SK-N-SH (cell line): ENCODE measurements at regions not wholly inside any gene's neighbourhood (a gene's known extent, or its start where the extent isn't known, plus 50 kb on each side); places are given as distances from the start of the nearest gene placed in this dataset.

Experiments
- CTCF ChIP-seq: fragments of 200-600 bp; sonication (generic); IDR thresholded peaks from 2 replicates; pipeline ENCODE4 v1.6.1; 2017; ENCODE audit warnings: antibody characterized with exemption, mild to moderate bottlenecking, moderate library complexity
- EZH2phosphoT487 ChIP-seq: fragments of 200-600 bp; sonication (generic); IDR thresholded peaks from 2 replicates; pipeline ENCODE4 v1.6.1; 2017; ENCODE audit warnings: low read depth, mixed run types, mild to moderate bottlenecking, antibody characterized with exemption, moderate library complexity, borderline replicate concordance
- FOXJ3 ChIP-seq: sonication (generic); formaldehyde crosslinking; IDR thresholded peaks from 2 replicates; pipeline ENCODE4 v1.5.1; 2020; ENCODE audit warnings: mild to moderate bottlenecking, missing genetic modification reagents
- RFX5 ChIP-seq: IDR thresholded peaks from 2 replicates; pipeline ENCODE4 v1.6.1; 2012; ENCODE audit warnings: mild to moderate bottlenecking, improper control_type of control experiment, low read length
- YY1 ChIP-seq: IDR thresholded peaks from 2 replicates; pipeline ENCODE4 v1.4.0; 2012; ENCODE audit warnings: low read depth, mild to moderate bottlenecking

DNA sequence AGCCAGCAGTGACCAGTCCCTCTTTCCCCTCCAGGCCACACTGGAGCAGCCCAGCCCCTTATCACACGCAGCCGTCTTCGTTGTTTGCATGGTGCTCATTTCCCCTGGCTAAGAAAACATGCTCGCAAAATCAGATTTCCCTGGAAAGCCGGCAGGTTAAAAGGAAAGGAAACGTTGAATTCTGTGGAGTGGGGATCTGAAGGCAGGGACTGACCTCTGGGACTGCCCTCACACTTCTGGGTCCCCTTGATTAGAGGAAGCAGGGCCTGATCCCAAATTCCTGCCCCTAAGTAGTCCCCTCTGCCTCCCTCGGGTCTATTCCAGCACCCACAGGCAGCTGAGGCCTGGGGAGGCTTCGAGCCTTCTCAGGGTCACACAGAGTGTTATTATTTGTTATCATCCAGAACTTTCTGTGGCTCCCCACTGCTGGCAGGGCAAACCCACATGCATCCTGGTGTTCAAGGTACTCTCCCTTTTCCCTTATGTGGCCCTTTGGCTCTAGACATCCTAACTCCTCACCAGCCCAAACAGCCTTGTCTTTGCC, 125.2 kb upstream of the ZBTB40 start:
- no peak for TF ChIP-seq EZH2phosphoT487
- TF ChIP-seq FOXJ3 (CRISPR knock-in tag): no peak
- no peak for TF ChIP-seq CTCF
- no peak for TF ChIP-seq YY1
- TF ChIP-seq RFX5: no peak
